Activated CD4-positive, alpha-beta memory T cell treated with anti-CD3 and anti-CD28 coated beads for 36 hours (primary cell): ENCODE measurements at regions not wholly inside any gene's neighbourhood (a gene's known extent, or its start where the extent isn't known, plus 50 kb on each side); places are given as distances from the start of the nearest gene placed in this dataset.

ENCODE experiments used
- CTCF ChIA-PET: fragments of 350-600 bp; sonication (Branson Sonifier 250); formaldehyde crosslinking; loops from one replicate; lab custom pipeline; 2021; ENCODE audit warnings: antibody characterized with exemption, inconsistent platforms; lab: Charles Lee
- POLR2A ChIA-PET: fragments of 350-600 bp; sonication (Branson Sonifier 250); formaldehyde crosslinking; loops from one replicate; lab custom pipeline; 2021; ENCODE audit warnings: antibody characterized with exemption; lab: Charles Lee
- DNase-seq: peaks from one replicate; pipeline ENCODE4 v3.0.0-alpha.2; 2020
- H3K27ac Mint-ChIP-seq: one replicate; pipeline ENCODE4 v1.8.0; 2021; ENCODE audit warnings: mixed read lengths
- H3K27me3 Mint-ChIP-seq: one replicate; pipeline ENCODE4 v1.8.0; 2021; ENCODE audit warnings: mixed read lengths
- H3K36me3 Mint-ChIP-seq: one replicate; pipeline ENCODE4 v1.8.0; 2021; ENCODE audit warnings: mixed read lengths
- H3K4me1 Mint-ChIP-seq: one replicate; pipeline ENCODE4 v1.8.0; 2021; ENCODE audit warnings: low read depth, mixed read lengths
- H3K4me3 Mint-ChIP-seq: one replicate; pipeline ENCODE4 v1.8.0; 2021; ENCODE audit warnings: mild to moderate bottlenecking, mixed read lengths
- H3K9me3 Mint-ChIP-seq: one replicate; pipeline ENCODE4 v1.8.0; 2021; ENCODE audit warnings: mixed read lengths
- intact Hi-C: fragments of 100-400 bp; cut with micrococcal nuclease; formaldehyde crosslinking; loops from one replicate; pipeline ENCODE4 v1.15.1; 2023

GRCh38 chr7:57348646-57349269, 101.2 kb upstream of the ZNF716 start:
- POLR2A ChIA-PET, result no interaction called here
- Mint-ChIP-seq H3K27ac (no peak overlapping the region), H3K9me3 (peaks cover 27% of the 10 kb centered on the region), H3K27me3 (no peaks in the 10 kb centered on the region), H3K4me1 (no peaks in the 10 kb centered on the region), H3K4me3 (no peak overlapping the region), H3K36me3 (no peaks in the 10 kb centered on the region)
- CTCF ChIA-PET, result no interaction called here
- intact Hi-C loops, result no loop called here
- no peak for DNase-seq

GRCh38 chr7:57354195-57354594, 95.8 kb upstream of the ZNF716 start:
- intact Hi-C loops, result no loop called here
- Mint-ChIP-seq H3K27me3 (no peaks in the 10 kb centered on the region), H3K27ac (no peak overlapping the region), H3K4me3 (no peak overlapping the region), H3K9me3 (peaks cover 35% of the 10 kb centered on the region), H3K4me1 (no peaks in the 10 kb centered on the region), H3K36me3 (no peaks in the 10 kb centered on the region)
- DNase-seq, result no peak
- CTCF ChIA-PET, result no interaction called here
- POLR2A ChIA-PET, result no interaction called here

GRCh38 chr7:57354679-57355338, 95.2 kb upstream of the ZNF716 start:
- no peak overlapping the region for H3K4me3 Mint-ChIP-seq
- POLR2A ChIA-PET, result no interaction called here
- CTCF ChIA-PET, result no interaction called here
- H3K4me1 Mint-ChIP-seq, result no peaks in the 10 kb centered on the region
- peaks cover 34% of the 10 kb centered on the region for H3K9me3 Mint-ChIP-seq
- no peaks in the 10 kb centered on the region for H3K27me3 Mint-ChIP-seq
- H3K27ac Mint-ChIP-seq, result no peak overlapping the region
- DNase-seq, result no peak
- intact Hi-C loops, result no loop called here
- no peaks in the 10 kb centered on the region for H3K36me3 Mint-ChIP-seq

- ChIA-PET POLR2A (no interaction called here), CTCF (no interaction called here)
- Mint-ChIP-seq H3K4me3 (no peak overlapping the region), H3K9me3 (peaks cover 41% of the 10 kb centered on the region), H3K4me1 (no peaks in the 10 kb centered on the region), H3K27ac (no peak overlapping the region), H3K27me3 (no peaks in the 10 kb centered on the region), H3K36me3 (no peaks in the 10 kb centered on the region)
- DNase-seq, result no peak
- intact Hi-C loops, result no loop called here
Measured at GRCh38 chr7:57361406-57361805, 88.6 kb upstream of the ZNF716 start.

GRCh38 chr7:57362868-57363267, 87.1 kb upstream of the ZNF716 start:
- Mint-ChIP-seq H3K4me1 (no peaks in the 10 kb centered on the region), H3K9me3 (peaks cover 44% of the 10 kb centered on the region), H3K36me3 (no peaks in the 10 kb centered on the region), H3K27ac (no peak overlapping the region), H3K4me3 (no peak overlapping the region), H3K27me3 (no peaks in the 10 kb centered on the region)
- intact Hi-C loops, result no loop called here
- DNase-seq, result no peak
- ChIA-PET CTCF (no interaction called here), POLR2A (no interaction called here)

- H3K27me3 Mint-ChIP-seq, result no peaks in the 10 kb centered on the region
Measured at GRCh38 chr7:57363321-57363720, 86.7 kb upstream of the ZNF716 start.

GRCh38 chr7:57364933-57365710, 84.9 kb upstream of the ZNF716 start:
- Mint-ChIP-seq H3K27me3 (no peaks in the 10 kb centered on the region), H3K4me3 (no peak overlapping the region), H3K4me1 (no peaks in the 10 kb centered on the region), H3K27ac (no peak overlapping the region), H3K9me3 (peaks cover 46% of the 10 kb centered on the region), H3K36me3 (no peaks in the 10 kb centered on the region)
- intact Hi-C loops, result no loop called here
- DNase-seq, result no peak
- CTCF ChIA-PET, result no interaction called here
- POLR2A ChIA-PET, result no interaction called here

More at GRCh38 chr7:57363321-57363720, 86.7 kb upstream of the ZNF716 start:
- H3K27ac Mint-ChIP-seq, result no peak overlapping the region
- no peaks in the 10 kb centered on the region for H3K36me3 Mint-ChIP-seq
- H3K9me3 Mint-ChIP-seq, result peaks cover 48% of the 10 kb centered on the region
- H3K4me1 Mint-ChIP-seq, result no peaks in the 10 kb centered on the region
- POLR2A ChIA-PET, result no interaction called here
- no peak overlapping the region for H3K4me3 Mint-ChIP-seq
- DNase-seq, result no peak
- intact Hi-C loops, result no loop called here
- CTCF ChIA-PET, result no interaction called here

GRCh38 chr7:57367171-57367570, 82.8 kb upstream of the ZNF716 start:
- POLR2A ChIA-PET, result no interaction called here
- CTCF ChIA-PET, result no interaction called here

GRCh38 chr7:57370066-57370738, 79.8 kb upstream of the ZNF716 start:
- Mint-ChIP-seq H3K9me3 (peaks cover 60% of the 10 kb centered on the region), H3K27ac (no peak overlapping the region)

More at GRCh38 chr7:57367171-57367570, 82.8 kb upstream of the ZNF716 start:
- Mint-ChIP-seq H3K4me1 (no peaks in the 10 kb centered on the region), H3K4me3 (no peak overlapping the region), H3K9me3 (peaks cover 46% of the 10 kb centered on the region), H3K27me3 (no peaks in the 10 kb centered on the region), H3K27ac (no peak overlapping the region), H3K36me3 (no peaks in the 10 kb centered on the region)
- DNase-seq, result no peak
- intact Hi-C loops, result no loop called here

GRCh38 chr7:57370739-57371098, 79.3 kb upstream of the ZNF716 start:
- H3K27ac Mint-ChIP-seq, result no peak overlapping the region
- peaks cover 62% of the 10 kb centered on the region for H3K9me3 Mint-ChIP-seq
- H3K4me3 Mint-ChIP-seq, result no peak overlapping the region
- intact Hi-C loops, result no loop called here
- ChIA-PET POLR2A (no interaction called here), CTCF (no interaction called here)
- H3K4me1 Mint-ChIP-seq, result no peaks in the 10 kb centered on the region
- no peaks in the 10 kb centered on the region for H3K36me3 Mint-ChIP-seq
- DNase-seq, result no peak
- H3K27me3 Mint-ChIP-seq, result no peaks in the 10 kb centered on the region

More at GRCh38 chr7:57370066-57370738, 79.8 kb upstream of the ZNF716 start:
- H3K27me3 Mint-ChIP-seq, result no peaks in the 10 kb centered on the region
- DNase-seq, result no peak
- H3K4me1 Mint-ChIP-seq, result no peaks in the 10 kb centered on the region
- intact Hi-C loops, result no loop called here
- H3K4me3 Mint-ChIP-seq, result no peak overlapping the region
- H3K36me3 Mint-ChIP-seq, result no peaks in the 10 kb centered on the region
- CTCF ChIA-PET, result no interaction called here
- POLR2A ChIA-PET, result no interaction called here

- no peaks in the 10 kb centered on the region for H3K36me3 Mint-ChIP-seq
- intact Hi-C loops, result no loop called here
- DNase-seq, result no peak
- no peak overlapping the region for H3K4me3 Mint-ChIP-seq
- ChIA-PET POLR2A (no interaction called here), CTCF (no interaction called here)
- H3K9me3 Mint-ChIP-seq, result peaks cover 54% of the 10 kb centered on the region
- no peaks in the 10 kb centered on the region for H3K27me3 Mint-ChIP-seq
- no peaks in the 10 kb centered on the region for H3K4me1 Mint-ChIP-seq
- no peak overlapping the region for H3K27ac Mint-ChIP-seq
Measured at GRCh38 chr7:57375783-57376182, 74.2 kb upstream of the ZNF716 start.

GRCh38 chr7:57381581-57381980, 68.4 kb upstream of the ZNF716 start:
- Mint-ChIP-seq H3K4me1 (no peaks in the 10 kb centered on the region), H3K9me3 (peaks cover 38% of the 10 kb centered on the region), H3K4me3 (no peak overlapping the region), H3K36me3 (no peaks in the 10 kb centered on the region), H3K27me3 (no peaks in the 10 kb centered on the region), H3K27ac (no peak overlapping the region)
- DNase-seq, result no peak
- intact Hi-C loops, result no loop called here
- CTCF ChIA-PET, result no interaction called here
- POLR2A ChIA-PET, result no interaction called here
